Activated CD4-positive, alpha-beta T cell treated with anti-CD3 and anti-CD28 coated beads, Interleukin-2, amount 50 U/mL, for 16 hours (primary cell): ENCODE measurements at regions not wholly inside any gene's neighbourhood (a gene's known extent, or its start where the extent isn't known, plus 50 kb on each side); places are given as distances from the start of the nearest gene placed in this dataset.
"Not testable (repeated sequence)": the region's sequence is repeated elsewhere in the genome, so short reads cannot be mapped to it uniquely, and the experiment has no call there.

Experiments used
- DNase-seq: peaks from one replicate; pipeline ENCODE4 v3.0.0-alpha.2; 2020

- DNase-seq: no peak
These were observed 140.5 kb upstream of the ATXN1 start for GRCh38 chr6:16901782-16902181.

GRCh38 chr6:16901306-16901705 is 140.0 kb upstream of the ATXN1 start:
- DNase-seq: no peak

GRCh38 chr6:16898640-16899396 is 137.6 kb upstream of the ATXN1 start:
- DNase-seq: no peak

- no peak for DNase-seq
These were observed 136.4 kb upstream of the ATXN1 start for GRCh38 chr6:16897669-16898068.

- DNase-seq: no peak
These were observed 133.0 kb upstream of the ATXN1 start for GRCh38 chr6:16894301-16894700.

GRCh38 chr6:16891110-16891509 is 129.8 kb upstream of the ATXN1 start:
- DNase-seq: not testable (repeated sequence)

- DNase-seq: no peak
These were observed 124.3 kb upstream of the ATXN1 start for GRCh38 chr6:16885411-16886160.

GRCh38 chr6:16884526-16884925 is 123.3 kb upstream of the ATXN1 start:
- no peak for DNase-seq

- no peak for DNase-seq
These were observed 122.2 kb upstream of the ATXN1 start for GRCh38 chr6:16883414-16883813.

GRCh38 chr6:16882230-16882629 is 121.0 kb upstream of the ATXN1 start:
- DNase-seq: no peak

GRCh38 chr6:16876852-16877251 is 115.6 kb upstream of the ATXN1 start:
- DNase-seq: not testable (repeated sequence)

GRCh38 chr6:16876201-16876600 is 114.9 kb upstream of the ATXN1 start:
- DNase-seq: no peak

GRCh38 chr6:16873698-16874097 is 112.4 kb upstream of the ATXN1 start:
- no peak for DNase-seq

GRCh38 chr6:16872543-16873235 is 111.4 kb upstream of the ATXN1 start:
- DNase-seq: no peak

- no peak for DNase-seq
These were observed 109.8 kb upstream of the ATXN1 start for GRCh38 chr6:16871047-16871446.

GRCh38 chr6:16868968-16869367 is 107.7 kb upstream of the ATXN1 start:
- no peak for DNase-seq

GRCh38 chr6:16857969-16858592 is 96.8 kb upstream of the ATXN1 start:
- no peak for DNase-seq

- DNase-seq: no peak
These were observed 94.2 kb upstream of the ATXN1 start for GRCh38 chr6:16855460-16855859.

GRCh38 chr6:16854986-16855385 is 93.7 kb upstream of the ATXN1 start:
- DNase-seq: peak; percentile 53

GRCh38 chr6:16852671-16853070 is 91.4 kb upstream of the ATXN1 start:
- no peak for DNase-seq

- peak; percentile 41 for DNase-seq
These were observed 90.5 kb upstream of the ATXN1 start for GRCh38 chr6:16851758-16852157.

GRCh38 chr6:16851044-16851540 is 89.8 kb upstream of the ATXN1 start:
- no peak for DNase-seq

- no peak for DNase-seq
These were observed 89.4 kb upstream of the ATXN1 start for GRCh38 chr6:16850681-16851026.
